ENCODE measurements at regions not wholly inside any gene's neighbourhood (a gene's known extent, or its start where the extent isn't known, plus 50 kb on each side); places are given as distances from the start of the nearest gene placed in this dataset.

- ATAC-seq (ENCODE audit: poor library complexity): no peak
- no peaks in the 10 kb centered on the region for H3K4me1 Mint-ChIP-seq (ENCODE audit: low read depth)
- POLR2A ChIA-PET: no interaction called here
Observed at GRCh38 chr10:58013406-58013805, 254.3 kb downstream of the IPMK start.

GRCh38 chr10:58010073-58010702 lies 257.5 kb downstream of the IPMK start:
- no peaks in the 10 kb centered on the region for H3K36me3 ChIP-seq (ENCODE audit: insufficient read depth, low read length)
- Mint-ChIP-seq H3K9me3 (no peaks in the 10 kb centered on the region), H3K4me3 (no peak overlapping the region), H3K4me1 (ENCODE audit: low read depth) (no peaks in the 10 kb centered on the region), H3K36me3 (ENCODE audit: low read depth) (no peaks in the 10 kb centered on the region), H3K27ac (no peak overlapping the region), H3K27me3 (no peaks in the 10 kb centered on the region)
- ATAC-seq (ENCODE audit: poor library complexity) (no peak), DNase-seq (no peak)
- H3K27ac ChIP-seq (ENCODE audit: low read depth in 1 of 2, low read length in 2 of 2): no peak overlapping the region
- no peaks in the 10 kb centered on the region for H3K4me1 ChIP-seq (ENCODE audit: insufficient read depth, low read length)
- no peak for TF ChIP-seq CTCF (IDR thresholded peaks at IDR 0.05)
- no peaks in the 10 kb centered on the region for H3K27me3 ChIP-seq (ENCODE audit: control insufficient read depth in 1 of 2, insufficient read depth in 2 of 2, low read length in 2 of 2)
- H3K9me3 ChIP-seq (ENCODE audit: control insufficient read depth in 1 of 2, insufficient read depth in 1 of 2, low read length in 2 of 2): peaks cover 0 to 3% of the 10 kb centered on the region in 2 experiments
- intact Hi-C loops (cut with DNase I, micrococcal nuclease): no loop called here
- ChIA-PET POLR2A (no interaction called here), CTCF (no interaction called here)
- H3K4me3 ChIP-seq (ENCODE audit: low read length): no peak overlapping the region

More at GRCh38 chr10:58013406-58013805, 254.3 kb downstream of the IPMK start:
- Histone ChIP-seq H3K9me3 (ENCODE audit: control insufficient read depth in 1 of 2, insufficient read depth in 1 of 2, low read length in 2 of 2) (no peaks in the 10 kb centered on the region), H3K27me3 (ENCODE audit: control insufficient read depth in 1 of 2, insufficient read depth in 2 of 2, low read length in 2 of 2) (no peaks in the 10 kb centered on the region), H3K36me3 (ENCODE audit: insufficient read depth, low read length) (no peaks in the 10 kb centered on the region), H3K27ac (ENCODE audit: low read depth in 1 of 2, low read length in 2 of 2) (no peak overlapping the region), H3K4me3 (ENCODE audit: low read length) (no peak overlapping the region), H3K4me1 (ENCODE audit: insufficient read depth, low read length) (no peaks in the 10 kb centered on the region)
- no peak for DNase-seq
- intact Hi-C loops (cut with DNase I, micrococcal nuclease): no loop called here
- no peak for TF ChIP-seq CTCF (IDR thresholded peaks at IDR 0.05)
- H3K27me3 Mint-ChIP-seq: no peaks in the 10 kb centered on the region
- no peak overlapping the region for H3K4me3 Mint-ChIP-seq
- no peaks in the 10 kb centered on the region for H3K9me3 Mint-ChIP-seq
- H3K36me3 Mint-ChIP-seq (ENCODE audit: low read depth): no peaks in the 10 kb centered on the region
- CTCF ChIA-PET: no interaction called here
- no peak overlapping the region for H3K27ac Mint-ChIP-seq

DNA sequence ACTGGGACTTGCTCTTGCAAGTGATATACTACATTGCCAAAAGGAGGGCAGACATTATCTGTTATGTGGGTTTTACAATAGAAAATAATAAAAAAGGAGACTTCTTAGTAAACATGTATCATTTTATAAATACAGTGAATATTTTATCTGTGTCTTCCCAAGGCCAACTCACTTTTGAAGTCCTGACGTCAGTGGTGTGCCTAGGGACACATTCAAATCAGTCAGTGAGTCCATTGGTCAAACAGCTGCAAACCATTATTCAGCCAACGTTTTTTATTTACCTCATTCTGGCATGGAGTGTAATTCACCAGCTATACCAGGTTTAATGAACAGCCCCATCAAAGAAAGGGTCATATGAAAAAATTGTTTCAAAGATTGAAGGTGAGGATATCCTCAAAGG lies 263.7 kb downstream of the IPMK start:
- Mint-ChIP-seq H3K36me3 (ENCODE audit: low read depth) (no peaks in the 10 kb centered on the region), H3K27ac (no peak overlapping the region), H3K27me3 (no peaks in the 10 kb centered on the region), H3K4me3 (no peak overlapping the region), H3K9me3 (no peaks in the 10 kb centered on the region), H3K4me1 (ENCODE audit: low read depth) (no peaks in the 10 kb centered on the region)
- DNase-seq (no peak), ATAC-seq (ENCODE audit: poor library complexity) (no peak)
- intact Hi-C loops (cut with DNase I, micrococcal nuclease): no loop called here
- ChIA-PET POLR2A (no interaction called here), CTCF (no interaction called here)
- no peaks in the 10 kb centered on the region for H3K27me3 ChIP-seq (ENCODE audit: control insufficient read depth in 1 of 2, insufficient read depth in 2 of 2, low read length in 2 of 2)
- no peaks in the 10 kb centered on the region for H3K4me1 ChIP-seq (ENCODE audit: insufficient read depth, low read length)
- H3K9me3 ChIP-seq (ENCODE audit: control insufficient read depth in 1 of 2, insufficient read depth in 1 of 2, low read length in 2 of 2): peaks cover 0 to 3% of the 10 kb centered on the region in 2 experiments
- no peak overlapping the region for H3K27ac ChIP-seq (ENCODE audit: low read depth in 1 of 2, low read length in 2 of 2)
- H3K36me3 ChIP-seq (ENCODE audit: insufficient read depth, low read length): no peaks in the 10 kb centered on the region
- no peak overlapping the region for H3K4me3 ChIP-seq (ENCODE audit: low read length)
- TF ChIP-seq CTCF (IDR thresholded peaks at IDR 0.05): no peak

Measured in CD4-positive, alpha-beta T cell (primary cell).